Gastrocnemius medialis (tissue), 4 donors: ENCODE measurements at regions not wholly inside any gene's neighbourhood (a gene's known extent, or its start where the extent isn't known, plus 50 kb on each side); places are given as distances from the start of the nearest gene placed in this dataset.

ENCODE experiments used
- ATAC-seq, 2 donors: fragments of 150-250 bp; one replicate each; pipeline ENCODE4 v1.9.1; 2016
- DNase-seq, 2 donors: peaks; one replicate each; pipeline ENCODE4 v3.0.0-alpha.2; 2019
- H3K27ac ChIP-seq, 4 donors: fragments of 200-600 bp; sonication (generic); 1 replicate in 1 of 4; 2 replicates in 3 of 4; pipeline ENCODE4 v1.5.1; 2016 to 2018; ENCODE audit warnings: mild to moderate bottlenecking in 2 of 4, moderate library complexity in 1 of 4
- H3K27me3 ChIP-seq, 3 donors: fragments of 200-600 bp; sonication (generic) in 2 of 3; 1 replicate in 1 of 3; 2 replicates in 2 of 3; pipeline versions ENCODE4 v1.5.1 to v1.6.0; 2016 to 2019; ENCODE audit warnings: mild to moderate bottlenecking in 1 of 3, moderate library complexity in 1 of 3
- H3K36me3 ChIP-seq, 2 donors: fragments of 200-600 bp; sonication (generic) in 1 of 2; one replicate each; pipeline ENCODE4 v1.5.1; 2017 to 2018
- H3K4me1 ChIP-seq, 2 donors: fragments of 200-600 bp; sonication (generic) in 1 of 2; one replicate each; pipeline ENCODE4 v1.5.1; 2016 to 2017; ENCODE audit warnings: mild to moderate bottlenecking in 2 of 2
- H3K4me3 ChIP-seq, 4 donors: fragments of 200-600 bp; sonication (generic) in 3 of 4; 1 replicate in 1 of 4; 2 replicates in 3 of 4; pipeline ENCODE4 v1.5.1; 2016 to 2019; ENCODE audit warnings: mild to moderate bottlenecking in 2 of 4
- H3K9me3 ChIP-seq, 3 donors: fragments of 200-600 bp; sonication (generic) in 2 of 3; 1 replicate in 1 of 3; 2 replicates in 2 of 3; pipeline ENCODE4 v1.5.1; 2016 to 2019
- CTCF ChIP-seq, 5 experiments: fragments of 450-650 bp in 3 of 5; fragments of 200-600 bp in 2 of 5; sonication (generic) in 2 of 5; IDR thresholded peaks in 4 of 5; conservative IDR thresholded peaks in 1 of 5; 1 replicate in 4 of 5; 2 replicates in 1 of 5; pipeline ENCODE4 v1.5.1; 2016 to 2019; ENCODE audit warnings: antibody characterized with exemption in 5 of 5, mild to moderate bottlenecking in 3 of 5, moderate library complexity in 3 of 5
- POLR2A ChIP-seq, 2 donors: fragments of 450-650 bp; IDR thresholded peaks; one replicate each; pipeline ENCODE4 v1.6.1; 2017; ENCODE audit warnings: antibody characterized with exemption in 2 of 2, mild to moderate bottlenecking in 2 of 2, moderate library complexity in 2 of 2
- in situ Hi-C, 4 donors: fragments of 200-750 bp; cut with MboI; loops; one replicate each; pipeline versions ENCODE4 v1.15.0 to v1.8.0; 2017; ENCODE audit warnings: low sequenced_read_pairs in 4 of 4
- intact Hi-C: fragments of 100-400 bp; cut with DNase I; formaldehyde crosslinking; loops from one replicate; pipeline ENCODE4 v1.15.1; 2023; ENCODE audit warnings: low total_unique reads

- intact Hi-C loops (no loop called here), in situ Hi-C loops (no loop called here)
- DNase-seq (no peak), ATAC-seq (no peak)
- Histone ChIP-seq H3K27ac (no peak overlapping the region), H3K4me3 (no peak overlapping the region), H3K4me1 (no peaks in the 10 kb centered on the region), H3K9me3 (no peaks in the 10 kb centered on the region), H3K36me3 (no peaks in the 10 kb centered on the region), H3K27me3 (no peaks in the 10 kb centered on the region)
- no peak for TF ChIP-seq POLR2A (IDR thresholded peaks at IDR 0.05)
- TF ChIP-seq CTCF (IDR thresholded peaks at IDR 0.05 in 4 of 5, conservative IDR thresholded peaks at IDR 0.05 in 1 of 5): no peak
Measured at GRCh38 chr14:85892251-85892650, 362.3 kb downstream of the FLRT2 start.

- H3K4me1 ChIP-seq: no peaks in the 10 kb centered on the region
- no peaks in the 10 kb centered on the region for H3K36me3 ChIP-seq
- TF ChIP-seq CTCF (IDR thresholded peaks at IDR 0.05 in 4 of 5, conservative IDR thresholded peaks at IDR 0.05 in 1 of 5) (no peak), POLR2A (IDR thresholded peaks at IDR 0.05) (no peak)
- intact Hi-C loops (no loop called here), in situ Hi-C loops (no loop called here)
- no peak overlapping the region for H3K27ac ChIP-seq
- H3K27me3 ChIP-seq: no peaks in the 10 kb centered on the region
- H3K9me3 ChIP-seq: no peaks in the 10 kb centered on the region
- no peak for ATAC-seq
- no peak for DNase-seq
- no peak overlapping the region for H3K4me3 ChIP-seq
Measured at GRCh38 chr14:85883966-85884365, 354.0 kb downstream of the FLRT2 start.

GRCh38 chr14:85883101-85883500 is 353.2 kb downstream of the FLRT2 start:
- DNase-seq (no peak), ATAC-seq (no peak)
- Histone ChIP-seq H3K27ac (no peak overlapping the region), H3K36me3 (no peaks in the 10 kb centered on the region), H3K27me3 (no peaks in the 10 kb centered on the region), H3K9me3 (no peaks in the 10 kb centered on the region), H3K4me3 (no peak overlapping the region), H3K4me1 (no peaks in the 10 kb centered on the region)
- in situ Hi-C loops (no loop called here), intact Hi-C loops (no loop called here)
- TF ChIP-seq POLR2A (IDR thresholded peaks at IDR 0.05) (no peak), CTCF (IDR thresholded peaks at IDR 0.05 in 4 of 5, conservative IDR thresholded peaks at IDR 0.05 in 1 of 5) (no peak)

DNA sequence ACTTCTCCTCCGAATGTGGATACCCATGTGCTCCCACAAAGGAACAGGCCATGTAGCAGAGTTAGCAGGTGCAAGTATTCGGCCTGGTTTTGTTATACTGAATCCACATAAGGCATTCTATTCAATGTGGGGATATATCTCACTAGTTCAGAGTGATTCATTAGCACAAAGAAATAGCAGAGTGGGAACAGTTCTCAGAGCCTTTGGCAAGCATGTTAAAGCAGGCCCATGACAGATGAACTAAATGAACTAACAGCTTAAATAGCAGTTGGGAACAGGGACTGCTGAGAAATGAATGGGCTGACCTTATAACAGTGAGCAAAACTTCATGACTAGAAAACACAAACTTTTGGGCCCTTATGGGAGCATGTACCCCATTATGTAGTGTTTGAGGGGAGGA is 352.0 kb downstream of the FLRT2 start:
- intact Hi-C loops: no loop called here
- in situ Hi-C loops: no loop called here
- H3K27ac ChIP-seq: no peak overlapping the region

More for the DNA sequence above, 352.0 kb downstream of the FLRT2 start:
- Histone ChIP-seq H3K9me3 (no peaks in the 10 kb centered on the region), H3K36me3 (no peaks in the 10 kb centered on the region), H3K27me3 (no peaks in the 10 kb centered on the region), H3K4me1 (no peaks in the 10 kb centered on the region), H3K4me3 (no peak overlapping the region)
- DNase-seq (no peak), ATAC-seq (no peak)
- TF ChIP-seq CTCF (IDR thresholded peaks at IDR 0.05 in 4 of 5, conservative IDR thresholded peaks at IDR 0.05 in 1 of 5) (no peak), POLR2A (IDR thresholded peaks at IDR 0.05) (no peak)
